Smooth muscle cell (in vitro differentiated cells): ENCODE measurements at regions not wholly inside any gene's neighbourhood (a gene's known extent, or its start where the extent isn't known, plus 50 kb on each side); places are given as distances from the start of the nearest gene placed in this dataset.

Experiments
- DNase-seq: peaks from one replicate; lab custom pipeline; 2025; ENCODE audit not compliant: unreplicated experiment; lab: John Stamatoyannopoulos, UW
- H2AFZ ChIP-seq: fragments of 200-600 bp; sonication (generic); 2 replicates; pipeline ENCODE4 v1.6.0; 2016; ENCODE audit warnings: antibody characterized with exemption, low read depth, mild to moderate bottlenecking
- H3F3A ChIP-seq: fragments of 200-600 bp; sonication (generic); 2 replicates; pipeline ENCODE4 v1.6.0; 2017; ENCODE audit warnings: antibody characterized with exemption, low read depth
- H3K27ac ChIP-seq: fragments of 200-600 bp; sonication (generic); 2 replicates; pipeline ENCODE4 v1.5.1; 2016; ENCODE audit warnings: low read depth, mild to moderate bottlenecking
- H3K27me3 ChIP-seq: fragments of 200-600 bp; sonication (generic); 2 replicates; pipeline ENCODE4 v1.6.1; 2016; ENCODE audit warnings: low read depth, mild to moderate bottlenecking
- H3K36me3 ChIP-seq: fragments of 200-600 bp; sonication (generic); 2 replicates; pipeline ENCODE4 v1.5.1; 2016; ENCODE audit warnings: low read depth
- H3K4me1 ChIP-seq: fragments of 200-600 bp; sonication (generic); 2 replicates; pipeline ENCODE4 v1.5.1; 2016; ENCODE audit warnings: low read depth
- H3K4me2 ChIP-seq: fragments of 200-600 bp; sonication (generic); 2 replicates; pipeline ENCODE4 v1.6.0; 2016; ENCODE audit warnings: mild to moderate bottlenecking
- H3K4me3 ChIP-seq: fragments of 200-600 bp; sonication (generic); 2 replicates; pipeline ENCODE4 v1.5.1; 2016; ENCODE audit warnings: mild to moderate bottlenecking
- H3K79me2 ChIP-seq: fragments of 200-600 bp; sonication (generic); 2 replicates; pipeline ENCODE4 v1.6.0; 2016; ENCODE audit warnings: low read depth, mild to moderate bottlenecking
- H3K9ac ChIP-seq: fragments of 200-600 bp; sonication (generic); 2 replicates; pipeline ENCODE4 v1.6.0; 2016; ENCODE audit warnings: low read depth
- H3K9me3 ChIP-seq: fragments of 200-600 bp; sonication (generic); replicated peaks from 2 replicates; pipeline ENCODE4 v1.5.1; 2016; ENCODE audit warnings: low read depth
- H4K20me1 ChIP-seq: fragments of 200-600 bp; sonication (generic); 2 replicates; pipeline ENCODE4 v1.6.0; 2016; ENCODE audit warnings: low read depth
- WGBS: methylation state at CpG from one replicate; pipeline ENCODE4 v1.1.7; 2016; ENCODE audit warnings: low lambda C conversion rate; 5-methylcytosine and 5-hydroxymethylcytosine counted together
- TF ChIP-seq, protein P1 (sequence below): fragments of 200-600 bp; sonication (generic); IDR thresholded peaks from 2 replicates; pipeline ENCODE4 v1.5.1; 2017; ENCODE audit warnings: borderline replicate concordance, mild to moderate bottlenecking, antibody characterized with exemption; ENCODE audit not compliant: insufficient read depth, poor library complexity, severe bottlenecking

GRCh38 chr19:28504139-28504538 is 708.8 kb downstream of the UQCRFS1 start:
- no peaks in the 10 kb centered on the region for H3F3A ChIP-seq
- no peaks in the 10 kb centered on the region for H3K9me3 ChIP-seq
- H3K4me1 ChIP-seq, result no peaks in the 10 kb centered on the region
- TF ChIP-seq, protein P1, sequence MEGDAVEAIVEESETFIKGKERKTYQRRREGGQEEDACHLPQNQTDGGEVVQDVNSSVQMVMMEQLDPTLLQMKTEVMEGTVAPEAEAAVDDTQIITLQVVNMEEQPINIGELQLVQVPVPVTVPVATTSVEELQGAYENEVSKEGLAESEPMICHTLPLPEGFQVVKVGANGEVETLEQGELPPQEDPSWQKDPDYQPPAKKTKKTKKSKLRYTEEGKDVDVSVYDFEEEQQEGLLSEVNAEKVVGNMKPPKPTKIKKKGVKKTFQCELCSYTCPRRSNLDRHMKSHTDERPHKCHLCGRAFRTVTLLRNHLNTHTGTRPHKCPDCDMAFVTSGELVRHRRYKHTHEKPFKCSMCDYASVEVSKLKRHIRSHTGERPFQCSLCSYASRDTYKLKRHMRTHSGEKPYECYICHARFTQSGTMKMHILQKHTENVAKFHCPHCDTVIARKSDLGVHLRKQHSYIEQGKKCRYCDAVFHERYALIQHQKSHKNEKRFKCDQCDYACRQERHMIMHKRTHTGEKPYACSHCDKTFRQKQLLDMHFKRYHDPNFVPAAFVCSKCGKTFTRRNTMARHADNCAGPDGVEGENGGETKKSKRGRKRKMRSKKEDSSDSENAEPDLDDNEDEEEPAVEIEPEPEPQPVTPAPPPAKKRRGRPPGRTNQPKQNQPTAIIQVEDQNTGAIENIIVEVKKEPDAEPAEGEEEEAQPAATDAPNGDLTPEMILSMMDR, result no peak
- no peaks in the 10 kb centered on the region for H3K36me3 ChIP-seq
- H3K27ac ChIP-seq, result no peak overlapping the region
- H3K27me3 ChIP-seq, result no peaks in the 10 kb centered on the region
- DNase-seq, result no peak
- H3K4me2 ChIP-seq, result no peak overlapping the region
- H3K9ac ChIP-seq, result no peak overlapping the region
- no peaks in the 10 kb centered on the region for H4K20me1 ChIP-seq
- no peak overlapping the region for H2AFZ ChIP-seq
- H3K79me2 ChIP-seq, result no peaks in the 10 kb centered on the region
- 65% methylated on average over 3 of the region's 3 CpGs for WGBS
- H3K4me3 ChIP-seq, result no peak overlapping the region

- H3K9me3 ChIP-seq, result no peaks in the 10 kb centered on the region
- TF ChIP-seq, protein P1, result no peak
- no peaks in the 10 kb centered on the region for H4K20me1 ChIP-seq
- no peaks in the 10 kb centered on the region for H3K4me1 ChIP-seq
- H2AFZ ChIP-seq, result no peak overlapping the region
- H3K27me3 ChIP-seq, result no peaks in the 10 kb centered on the region
- no peaks in the 10 kb centered on the region for H3K79me2 ChIP-seq
- no peak overlapping the region for H3K4me3 ChIP-seq
- no peaks in the 10 kb centered on the region for H3F3A ChIP-seq
- H3K27ac ChIP-seq, result no peak overlapping the region
- WGBS, result 80% methylated on average over 15 of the region's 15 CpGs
- H3K4me2 ChIP-seq, result no peak overlapping the region
- no peak overlapping the region for H3K9ac ChIP-seq
- no peaks in the 10 kb centered on the region for H3K36me3 ChIP-seq
- no peak for DNase-seq
Observed at GRCh38 chr19:28502879-28503734, 709.8 kb downstream of the UQCRFS1 start.

GRCh38 chr19:28501976-28502375 is 711.0 kb downstream of the UQCRFS1 start:
- Histone ChIP-seq H3K79me2 (no peaks in the 10 kb centered on the region), H4K20me1 (no peaks in the 10 kb centered on the region), H2AFZ (no peak overlapping the region), H3K36me3 (no peaks in the 10 kb centered on the region), H3K9ac (no peak overlapping the region), H3K27me3 (no peaks in the 10 kb centered on the region), H3K27ac (no peak overlapping the region), H3K9me3 (no peaks in the 10 kb centered on the region), H3K4me2 (no peak overlapping the region), H3K4me1 (no peaks in the 10 kb centered on the region), H3K4me3 (no peak overlapping the region), H3F3A (no peaks in the 10 kb centered on the region)
- WGBS, result 89% methylated on average over 3 of the region's 3 CpGs
- TF ChIP-seq, protein P1, result no peak
- DNase-seq, result no peak

- no peak overlapping the region for H3K4me3 ChIP-seq
- no peaks in the 10 kb centered on the region for H3K36me3 ChIP-seq
- no peak overlapping the region for H2AFZ ChIP-seq
- no peaks in the 10 kb centered on the region for H3F3A ChIP-seq
- DNase-seq, result no peak
- no peak overlapping the region for H3K4me2 ChIP-seq
- H3K27ac ChIP-seq, result no peak overlapping the region
- no peaks in the 10 kb centered on the region for H3K9me3 ChIP-seq
- no peaks in the 10 kb centered on the region for H3K4me1 ChIP-seq
- TF ChIP-seq, protein P1, result no peak
- H3K9ac ChIP-seq, result no peak overlapping the region
- 90% methylated on average over 9 of the region's 9 CpGs for WGBS
- H4K20me1 ChIP-seq, result no peaks in the 10 kb centered on the region
- no peaks in the 10 kb centered on the region for H3K79me2 ChIP-seq
- H3K27me3 ChIP-seq, result no peaks in the 10 kb centered on the region
Observed at GRCh38 chr19:28500982-28501630, 711.8 kb downstream of the UQCRFS1 start.
